Upper lobe of right lung (tissue), 1 donor: ENCODE measurements at regions not wholly inside any gene's neighbourhood (a gene's known extent, or its start where the extent isn't known, plus 50 kb on each side); places are given as distances from the start of the nearest gene placed in this dataset.

ENCODE experiments used
- ATAC-seq: fragments of 200-7000 bp; cut with Tn5 transposase; one replicate; pipeline ENCODE4 v1.9.1; 2020; ENCODE audit warnings: mild to moderate bottlenecking, moderate library complexity
- DNase-seq: peaks from one replicate; pipeline ENCODE4 v3.0.0-alpha.2; 2020
- H3K27ac ChIP-seq: fragments of 200-600 bp; one replicate; pipeline ENCODE4 v1.8.0; 2022
- H3K27me3 ChIP-seq: fragments of 200-600 bp; one replicate; pipeline ENCODE4 v1.8.0; 2022; ENCODE audit warnings: mild to moderate bottlenecking
- H3K36me3 ChIP-seq: fragments of 200-600 bp; one replicate; pipeline ENCODE4 v1.8.0; 2022
- H3K4me1 ChIP-seq: fragments of 200-600 bp; one replicate; pipeline ENCODE4 v1.8.0; 2022
- H3K4me3 ChIP-seq: fragments of 200-600 bp; one replicate; pipeline ENCODE4 v1.8.0; 2022; ENCODE audit warnings: mild to moderate bottlenecking
- H3K9me3 ChIP-seq: fragments of 200-600 bp; one replicate; pipeline ENCODE4 v1.8.0; 2022
- intact Hi-C: fragments of 100-400 bp; cut with DNase I; formaldehyde crosslinking; loops from one replicate; pipeline ENCODE4 v1.11.0; 2022
- TF ChIP-seq, protein P1 (sequence below): fragments of 200-600 bp; IDR thresholded peaks from one replicate; pipeline ENCODE4 v1.8.0; 2022; ENCODE audit warnings: antibody characterized with exemption
- donor health status: DM: no; HTN: yes; CAD: no; lungs with severe emphysema.

DNA sequence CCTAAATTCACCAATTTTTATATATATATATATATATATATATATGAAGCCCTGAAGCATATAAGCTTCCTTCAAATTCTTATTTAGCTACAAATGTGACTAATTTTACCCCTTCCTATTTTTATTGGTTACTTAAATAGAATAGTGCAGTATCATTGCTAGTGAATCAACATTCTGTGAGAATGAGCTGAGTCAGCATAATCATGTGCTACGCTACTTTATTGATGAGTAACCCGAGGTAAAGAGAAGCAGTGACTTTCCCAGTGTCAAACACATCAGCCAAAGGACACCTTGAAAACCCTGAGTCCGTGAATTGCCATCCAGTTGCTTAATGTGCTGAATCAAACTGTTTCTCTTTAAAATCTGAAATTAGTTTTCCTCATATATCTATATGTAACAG, 546.2 kb downstream of the DMRTA1 start:
- intact Hi-C loops = no loop called here
- no peaks in the 10 kb centered on the region for H3K36me3 ChIP-seq
- H3K4me1 ChIP-seq = no peaks in the 10 kb centered on the region
- no peak for ATAC-seq
- TF ChIP-seq, protein P1, sequence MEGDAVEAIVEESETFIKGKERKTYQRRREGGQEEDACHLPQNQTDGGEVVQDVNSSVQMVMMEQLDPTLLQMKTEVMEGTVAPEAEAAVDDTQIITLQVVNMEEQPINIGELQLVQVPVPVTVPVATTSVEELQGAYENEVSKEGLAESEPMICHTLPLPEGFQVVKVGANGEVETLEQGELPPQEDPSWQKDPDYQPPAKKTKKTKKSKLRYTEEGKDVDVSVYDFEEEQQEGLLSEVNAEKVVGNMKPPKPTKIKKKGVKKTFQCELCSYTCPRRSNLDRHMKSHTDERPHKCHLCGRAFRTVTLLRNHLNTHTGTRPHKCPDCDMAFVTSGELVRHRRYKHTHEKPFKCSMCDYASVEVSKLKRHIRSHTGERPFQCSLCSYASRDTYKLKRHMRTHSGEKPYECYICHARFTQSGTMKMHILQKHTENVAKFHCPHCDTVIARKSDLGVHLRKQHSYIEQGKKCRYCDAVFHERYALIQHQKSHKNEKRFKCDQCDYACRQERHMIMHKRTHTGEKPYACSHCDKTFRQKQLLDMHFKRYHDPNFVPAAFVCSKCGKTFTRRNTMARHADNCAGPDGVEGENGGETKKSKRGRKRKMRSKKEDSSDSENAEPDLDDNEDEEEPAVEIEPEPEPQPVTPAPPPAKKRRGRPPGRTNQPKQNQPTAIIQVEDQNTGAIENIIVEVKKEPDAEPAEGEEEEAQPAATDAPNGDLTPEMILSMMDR = no peak
- no peak overlapping the region for H3K4me3 ChIP-seq
- H3K27me3 ChIP-seq = no peaks in the 10 kb centered on the region
- H3K27ac ChIP-seq = no peak overlapping the region
- no peaks in the 10 kb centered on the region for H3K9me3 ChIP-seq
- no peak for DNase-seq

DNA sequence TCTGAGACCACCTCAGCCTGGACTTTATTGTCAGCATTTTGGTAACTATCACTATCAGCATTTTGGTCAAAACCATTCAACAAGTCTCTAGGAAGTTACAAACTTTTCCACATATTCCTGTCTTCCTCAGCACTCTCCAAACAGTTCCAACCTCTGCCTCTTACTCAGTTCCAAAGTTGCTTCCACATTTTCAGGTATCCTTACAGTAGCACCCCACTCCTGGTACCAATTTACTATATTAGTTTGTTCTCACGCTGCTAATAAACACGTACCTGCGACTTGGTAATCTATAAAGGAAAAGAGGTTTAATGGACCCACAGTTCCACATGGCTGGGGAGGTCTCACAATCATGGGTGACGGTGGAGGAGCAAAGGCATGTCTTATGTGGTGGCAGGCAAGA, 551.3 kb downstream of the DMRTA1 start:
- intact Hi-C loops = no loop called here
- Histone ChIP-seq H3K27ac (no peak overlapping the region), H3K27me3 (no peaks in the 10 kb centered on the region), H3K9me3 (no peaks in the 10 kb centered on the region), H3K4me1 (no peaks in the 10 kb centered on the region), H3K36me3 (no peaks in the 10 kb centered on the region), H3K4me3 (no peak overlapping the region)
- DNase-seq (no peak), ATAC-seq (no peak)
- TF ChIP-seq, protein P1 = no peak

DNA sequence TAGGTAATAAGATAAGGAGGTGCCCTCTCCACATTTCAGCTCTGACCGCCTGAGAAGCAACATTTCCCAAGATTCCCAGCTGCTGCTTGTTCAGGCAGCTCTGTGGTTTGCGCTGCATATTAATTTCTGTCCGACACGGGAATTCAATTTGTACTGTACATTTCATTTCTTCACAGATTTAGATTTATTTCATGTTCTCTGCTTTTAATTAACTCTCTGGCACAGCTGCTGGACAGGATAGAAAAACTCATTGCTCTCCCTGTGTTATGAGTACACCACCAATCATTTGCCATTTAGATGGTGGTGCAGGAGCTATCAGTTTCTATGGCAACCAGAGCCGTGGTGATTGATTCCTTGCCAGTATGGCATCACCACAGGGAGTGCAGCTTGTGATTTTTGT, 558.5 kb downstream of the DMRTA1 start:
- no peaks in the 10 kb centered on the region for H3K9me3 ChIP-seq
- no peaks in the 10 kb centered on the region for H3K27me3 ChIP-seq
- no peaks in the 10 kb centered on the region for H3K4me1 ChIP-seq
- DNase-seq (no peak), ATAC-seq (no peak)
- no peak overlapping the region for H3K27ac ChIP-seq
- H3K36me3 ChIP-seq = no peaks in the 10 kb centered on the region
- no peak overlapping the region for H3K4me3 ChIP-seq
- intact Hi-C loops = no loop called here
- TF ChIP-seq, protein P1 = no peak

DNA sequence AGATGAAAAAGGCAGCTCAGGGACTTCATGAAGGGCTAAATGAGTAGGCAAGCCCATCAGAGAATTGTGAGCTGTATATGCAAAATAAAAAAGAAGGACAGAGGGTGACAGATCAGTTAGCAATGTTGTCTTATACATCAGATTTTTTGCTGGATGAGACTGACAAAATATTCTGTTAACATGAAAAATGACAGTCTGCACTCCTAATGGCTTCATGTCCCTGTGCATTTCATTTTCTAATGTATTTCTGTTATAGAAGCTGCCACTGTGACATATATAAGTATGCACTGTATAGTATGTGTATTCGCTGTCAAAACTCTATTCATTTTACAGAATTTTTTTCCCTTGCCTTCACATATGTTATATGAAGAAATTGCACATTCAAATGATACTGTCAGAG, 559.5 kb downstream of the DMRTA1 start:
- H3K9me3 ChIP-seq = no peaks in the 10 kb centered on the region
- intact Hi-C loops = no loop called here
- H3K4me3 ChIP-seq = no peak overlapping the region
- no peaks in the 10 kb centered on the region for H3K27me3 ChIP-seq
- DNase-seq (no peak), ATAC-seq (no peak)
- no peak overlapping the region for H3K27ac ChIP-seq
- no peaks in the 10 kb centered on the region for H3K36me3 ChIP-seq
- TF ChIP-seq, protein P1 = no peak
- H3K4me1 ChIP-seq = no peaks in the 10 kb centered on the region

DNA sequence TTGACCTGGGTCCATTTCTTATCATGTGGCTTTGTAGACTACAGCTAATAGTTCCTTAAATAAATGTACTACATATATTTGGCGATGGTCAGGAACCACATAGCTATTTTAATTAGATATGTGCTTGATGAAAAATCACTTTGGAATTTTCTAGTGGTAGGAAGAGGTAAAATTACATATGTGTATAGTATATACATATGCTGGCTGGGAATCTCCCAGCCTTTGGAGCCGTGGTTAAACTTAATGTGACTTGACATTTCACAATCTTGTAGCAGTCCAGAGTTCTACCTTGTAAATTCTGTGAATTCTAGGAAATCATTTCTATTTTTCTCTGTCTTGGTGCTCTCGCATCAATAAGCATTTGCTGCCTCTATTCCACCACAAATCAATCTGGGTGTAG, 565.0 kb downstream of the DMRTA1 start:
- DNase-seq = no peak
- no peaks in the 10 kb centered on the region for H3K4me1 ChIP-seq
- no peak overlapping the region for H3K27ac ChIP-seq
- H3K9me3 ChIP-seq = no peaks in the 10 kb centered on the region
- no peak overlapping the region for H3K4me3 ChIP-seq
- no peak for ATAC-seq
- TF ChIP-seq, protein P1 = no peak
- no peaks in the 10 kb centered on the region for H3K36me3 ChIP-seq
- intact Hi-C loops = no loop called here
- H3K27me3 ChIP-seq = no peaks in the 10 kb centered on the region

DNA sequence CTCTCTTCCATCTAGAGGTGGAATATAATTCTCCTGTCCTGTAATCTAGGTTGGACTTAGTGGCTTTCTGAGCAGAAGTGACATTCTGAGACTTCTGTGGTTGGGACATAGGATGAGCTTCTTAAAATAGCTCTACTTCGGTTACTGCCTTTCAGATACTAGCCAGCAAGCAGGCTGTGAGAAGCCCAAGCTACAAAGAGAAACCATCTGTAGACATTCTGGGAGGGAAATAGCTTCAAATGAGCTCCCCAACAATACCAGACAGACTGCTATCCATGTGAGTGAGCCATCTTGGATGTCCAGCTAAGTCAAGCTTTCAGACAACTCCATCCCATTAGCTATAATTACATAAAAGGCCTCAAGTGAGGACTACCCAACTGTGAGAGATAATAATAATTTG, 568.9 kb downstream of the DMRTA1 start:
- H3K4me1 ChIP-seq = no peaks in the 10 kb centered on the region
- H3K27ac ChIP-seq = no peak overlapping the region
- H3K4me3 ChIP-seq = no peak overlapping the region
- TF ChIP-seq, protein P1 = no peak
- H3K36me3 ChIP-seq = no peaks in the 10 kb centered on the region
- no peaks in the 10 kb centered on the region for H3K27me3 ChIP-seq
- intact Hi-C loops = no loop called here
- no peaks in the 10 kb centered on the region for H3K9me3 ChIP-seq
- DNase-seq (no peak), ATAC-seq (no peak)
